Endothelial cell (in vitro differentiated cells): ENCODE measurements at regions not wholly inside any gene's neighbourhood (a gene's known extent, or its start where the extent isn't known, plus 50 kb on each side); places are given as distances from the start of the nearest gene placed in this dataset.

ENCODE experiments used
- DNase-seq: peaks from one replicate; pipeline ENCODE4 v3.0.0; 2021; ENCODE audit warnings: low spot score
- H3K27ac Mint-ChIP-seq: one replicate; pipeline ENCODE4 v1.8.0; 2021; ENCODE audit warnings: mixed read lengths, inconsistent platforms; ENCODE audit not compliant: unreplicated experiment
- H3K27me3 Mint-ChIP-seq: one replicate; pipeline ENCODE4 v1.8.0; 2021; ENCODE audit warnings: mild to moderate bottlenecking, moderate library complexity, mixed read lengths, inconsistent platforms; ENCODE audit not compliant: unreplicated experiment
- H3K36me3 Mint-ChIP-seq: one replicate; pipeline ENCODE4 v1.8.0; 2021; ENCODE audit warnings: mild to moderate bottlenecking, low read depth, mixed read lengths, inconsistent platforms; ENCODE audit not compliant: unreplicated experiment
- H3K4me1 Mint-ChIP-seq: one replicate; pipeline ENCODE4 v1.8.0; 2021; ENCODE audit warnings: mild to moderate bottlenecking, mixed read lengths, inconsistent platforms; ENCODE audit not compliant: unreplicated experiment
- H3K4me3 Mint-ChIP-seq: one replicate; pipeline ENCODE4 v1.8.0; 2021; ENCODE audit warnings: mild to moderate bottlenecking, mixed read lengths, inconsistent platforms; ENCODE audit not compliant: unreplicated experiment
- H3K9me3 Mint-ChIP-seq: one replicate; pipeline ENCODE4 v1.8.0; 2021; ENCODE audit warnings: mixed read lengths, inconsistent platforms; ENCODE audit not compliant: unreplicated experiment
- TF ChIP-seq, protein P1 (sequence below): fragments of 200-600 bp; sonication (generic); IDR thresholded peaks from one replicate; pipeline ENCODE4 v1.5.0; 2021; ENCODE audit warnings: antibody characterized with exemption; ENCODE audit not compliant: unreplicated experiment

DNA sequence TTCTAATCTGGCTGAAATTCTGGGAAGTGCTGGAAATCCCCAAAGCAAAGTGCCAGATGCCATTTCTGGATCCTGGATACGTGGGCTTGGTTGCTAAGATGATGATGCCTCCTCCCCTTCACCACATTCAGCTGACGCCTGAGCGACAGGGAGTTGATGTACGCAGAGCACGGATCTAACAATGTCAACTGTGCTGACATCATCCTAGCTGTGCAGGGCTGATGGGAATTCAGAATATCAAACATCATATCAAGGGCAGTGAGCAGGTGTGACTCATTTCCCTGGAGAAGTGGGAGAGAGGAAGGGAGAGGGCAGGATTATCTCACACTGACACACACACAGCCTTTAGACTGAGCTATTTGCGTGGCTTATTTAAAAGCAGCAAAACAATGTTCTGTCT, 92.6 kb upstream of the ZBTB20 start:
- no peak overlapping the region for H3K4me3 Mint-ChIP-seq
- H3K9me3 Mint-ChIP-seq: no peaks in the 10 kb centered on the region
- TF ChIP-seq, protein P1, sequence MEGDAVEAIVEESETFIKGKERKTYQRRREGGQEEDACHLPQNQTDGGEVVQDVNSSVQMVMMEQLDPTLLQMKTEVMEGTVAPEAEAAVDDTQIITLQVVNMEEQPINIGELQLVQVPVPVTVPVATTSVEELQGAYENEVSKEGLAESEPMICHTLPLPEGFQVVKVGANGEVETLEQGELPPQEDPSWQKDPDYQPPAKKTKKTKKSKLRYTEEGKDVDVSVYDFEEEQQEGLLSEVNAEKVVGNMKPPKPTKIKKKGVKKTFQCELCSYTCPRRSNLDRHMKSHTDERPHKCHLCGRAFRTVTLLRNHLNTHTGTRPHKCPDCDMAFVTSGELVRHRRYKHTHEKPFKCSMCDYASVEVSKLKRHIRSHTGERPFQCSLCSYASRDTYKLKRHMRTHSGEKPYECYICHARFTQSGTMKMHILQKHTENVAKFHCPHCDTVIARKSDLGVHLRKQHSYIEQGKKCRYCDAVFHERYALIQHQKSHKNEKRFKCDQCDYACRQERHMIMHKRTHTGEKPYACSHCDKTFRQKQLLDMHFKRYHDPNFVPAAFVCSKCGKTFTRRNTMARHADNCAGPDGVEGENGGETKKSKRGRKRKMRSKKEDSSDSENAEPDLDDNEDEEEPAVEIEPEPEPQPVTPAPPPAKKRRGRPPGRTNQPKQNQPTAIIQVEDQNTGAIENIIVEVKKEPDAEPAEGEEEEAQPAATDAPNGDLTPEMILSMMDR: no peak
- no peaks in the 10 kb centered on the region for H3K4me1 Mint-ChIP-seq
- no peak for DNase-seq
- no peaks in the 10 kb centered on the region for H3K27me3 Mint-ChIP-seq
- no peak overlapping the region for H3K27ac Mint-ChIP-seq
- no peaks in the 10 kb centered on the region for H3K36me3 Mint-ChIP-seq

DNA sequence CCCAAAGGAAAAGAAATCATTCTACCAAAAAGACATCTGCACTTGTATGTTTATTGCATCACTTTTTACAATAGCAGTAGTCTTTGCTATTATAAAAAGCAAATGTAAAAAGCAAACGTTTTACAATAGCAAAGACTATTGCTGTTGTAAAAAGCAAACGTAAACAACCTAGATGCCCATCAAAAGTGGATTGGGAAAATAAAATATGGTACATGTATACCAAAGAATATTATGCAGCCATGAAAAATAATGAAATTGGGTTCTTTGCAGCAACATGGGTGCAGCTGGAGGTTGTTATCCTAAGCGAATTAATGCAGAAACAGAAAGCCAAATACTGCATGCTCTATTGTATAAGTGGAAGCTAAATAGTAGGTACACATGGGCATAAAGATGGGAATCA, 97.3 kb upstream of the ZBTB20 start:
- no peaks in the 10 kb centered on the region for H3K9me3 Mint-ChIP-seq
- no peak for DNase-seq
- TF ChIP-seq, protein P1: no peak
- H3K27ac Mint-ChIP-seq: no peak overlapping the region
- H3K36me3 Mint-ChIP-seq: no peaks in the 10 kb centered on the region
- peaks cover 3% of the 10 kb centered on the region for H3K4me1 Mint-ChIP-seq
- no peak overlapping the region for H3K4me3 Mint-ChIP-seq
- no peaks in the 10 kb centered on the region for H3K27me3 Mint-ChIP-seq

DNA sequence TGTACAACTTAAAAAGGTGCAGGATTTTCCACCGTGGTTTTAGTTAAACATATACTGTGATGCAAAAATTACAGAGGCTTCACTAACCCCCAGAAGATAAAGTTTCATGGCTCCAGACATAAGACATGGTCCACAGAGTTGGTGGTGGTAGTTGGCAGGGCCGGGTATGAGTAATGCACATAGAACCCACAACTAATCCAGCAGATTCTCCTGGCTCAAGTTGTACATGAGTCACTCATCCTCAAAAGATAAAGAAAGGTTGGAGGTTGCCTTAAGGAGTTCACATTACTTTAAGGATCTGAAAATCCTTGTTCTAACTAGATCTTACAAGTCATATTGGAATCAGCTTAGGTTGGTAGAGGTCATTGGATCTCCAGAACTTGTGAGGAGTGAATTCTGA, 98.3 kb upstream of the ZBTB20 start:
- peaks cover 3% of the 10 kb centered on the region for H3K4me1 Mint-ChIP-seq
- H3K36me3 Mint-ChIP-seq: no peaks in the 10 kb centered on the region
- no peak overlapping the region for H3K27ac Mint-ChIP-seq
- TF ChIP-seq, protein P1: no peak
- no peaks in the 10 kb centered on the region for H3K9me3 Mint-ChIP-seq
- no peaks in the 10 kb centered on the region for H3K27me3 Mint-ChIP-seq
- DNase-seq: no peak
- no peak overlapping the region for H3K4me3 Mint-ChIP-seq

DNA sequence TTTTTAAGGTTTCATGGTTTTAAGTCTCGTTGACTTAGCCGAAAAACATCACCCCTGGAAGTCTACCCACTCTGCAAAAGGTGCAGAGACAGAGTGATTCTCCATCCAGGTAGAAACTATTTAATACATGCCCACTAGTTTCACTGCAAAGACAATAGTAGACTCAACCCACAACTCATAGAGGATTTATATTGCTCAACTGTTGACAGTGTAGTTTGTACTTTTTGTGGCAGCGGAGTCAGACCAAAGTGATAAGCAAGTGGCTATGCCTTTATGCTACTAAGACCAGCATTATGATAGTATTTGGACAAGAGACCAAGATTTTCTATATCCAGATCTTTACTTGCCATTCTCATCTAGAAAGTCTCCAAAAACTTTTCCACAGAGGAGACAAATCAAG, 98.8 kb upstream of the ZBTB20 start:
- TF ChIP-seq, protein P1: no peak
- H3K27me3 Mint-ChIP-seq: no peaks in the 10 kb centered on the region
- H3K4me1 Mint-ChIP-seq: peaks cover 3% of the 10 kb centered on the region
- H3K4me3 Mint-ChIP-seq: no peak overlapping the region
- no peaks in the 10 kb centered on the region for H3K36me3 Mint-ChIP-seq
- no peak overlapping the region for H3K27ac Mint-ChIP-seq
- no peaks in the 10 kb centered on the region for H3K9me3 Mint-ChIP-seq
- DNase-seq: no peak

DNA sequence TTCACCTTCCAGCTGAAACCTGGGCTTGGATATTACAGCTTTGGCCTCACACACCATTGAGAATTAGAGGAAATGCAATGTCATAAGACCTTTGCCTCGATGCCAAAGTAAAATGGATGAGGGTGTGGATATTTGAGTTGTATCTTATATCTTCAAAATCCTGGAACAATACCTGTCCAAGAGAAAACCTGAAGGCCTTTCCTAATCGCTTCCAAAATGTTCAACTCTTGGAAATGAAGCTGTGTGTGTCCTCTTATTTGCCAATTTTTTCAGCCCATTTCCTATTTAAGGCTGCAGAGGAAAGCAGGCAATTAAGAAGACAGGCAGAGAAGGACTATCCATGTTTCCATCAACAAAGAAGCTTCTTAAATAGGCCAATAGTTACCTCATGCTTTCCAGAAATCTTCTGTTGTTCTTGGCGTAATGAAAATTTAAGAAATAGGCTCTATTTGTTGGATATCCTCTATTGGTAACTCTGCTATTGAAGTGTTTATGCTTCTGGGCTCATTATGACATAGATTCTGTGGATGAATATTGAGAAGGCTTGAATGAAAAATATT, 99.5 kb upstream of the ZBTB20 start:
- no peaks in the 10 kb centered on the region for H3K27me3 Mint-ChIP-seq
- no peak overlapping the region for H3K27ac Mint-ChIP-seq
- H3K4me3 Mint-ChIP-seq: no peak overlapping the region
- H3K9me3 Mint-ChIP-seq: no peaks in the 10 kb centered on the region
- H3K36me3 Mint-ChIP-seq: no peaks in the 10 kb centered on the region
- H3K4me1 Mint-ChIP-seq: peaks cover 3% of the 10 kb centered on the region
- TF ChIP-seq, protein P1: no peak
- DNase-seq: no peak
